Prostate gland (tissue), 2 donors: ENCODE measurements at regions not wholly inside any gene's neighbourhood (a gene's known extent, or its start where the extent isn't known, plus 50 kb on each side); places are given as distances from the start of the nearest gene placed in this dataset.

ENCODE experiments used
- POLR2A ChIP-seq: fragments of 450-650 bp; IDR thresholded peaks from one replicate; pipeline ENCODE4 v1.6.1; 2016; ENCODE audit warnings: antibody characterized with exemption, mild to moderate bottlenecking
- TF ChIP-seq, protein P1 (sequence below), 4 experiments: fragments of 200-600 bp in 2 of 4; fragments of 450-650 bp in 2 of 4; sonication (generic) in 2 of 4; IDR thresholded peaks; 1 replicate in 3 of 4; 2 replicates in 1 of 4; pipeline ENCODE4 v1.5.1; 2016 to 2019; ENCODE audit warnings: antibody characterized with exemption in 4 of 4, mild to moderate bottlenecking in 2 of 4, moderate library complexity in 2 of 4

DNA sequence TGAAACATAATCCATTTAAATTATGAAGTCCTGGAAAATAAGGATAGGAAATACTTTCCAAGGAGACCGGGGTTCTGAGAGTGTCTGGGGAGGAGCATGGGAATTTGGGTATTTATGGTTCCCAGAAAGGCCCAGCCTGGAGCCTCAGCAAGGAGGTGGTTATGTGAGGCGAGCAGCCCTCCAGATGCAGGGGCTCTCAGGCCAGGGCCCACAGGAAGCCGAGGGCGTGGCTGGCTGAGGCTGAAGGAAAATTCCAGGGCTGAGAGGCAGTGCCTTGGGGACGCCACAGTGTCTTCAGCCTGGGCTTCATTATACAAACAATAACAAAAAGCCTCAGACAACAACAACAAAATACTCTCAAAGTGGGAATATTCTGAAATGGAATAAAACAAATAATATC is 86.9 kb upstream of the SERPINE2 start:
- TF ChIP-seq, protein P1, sequence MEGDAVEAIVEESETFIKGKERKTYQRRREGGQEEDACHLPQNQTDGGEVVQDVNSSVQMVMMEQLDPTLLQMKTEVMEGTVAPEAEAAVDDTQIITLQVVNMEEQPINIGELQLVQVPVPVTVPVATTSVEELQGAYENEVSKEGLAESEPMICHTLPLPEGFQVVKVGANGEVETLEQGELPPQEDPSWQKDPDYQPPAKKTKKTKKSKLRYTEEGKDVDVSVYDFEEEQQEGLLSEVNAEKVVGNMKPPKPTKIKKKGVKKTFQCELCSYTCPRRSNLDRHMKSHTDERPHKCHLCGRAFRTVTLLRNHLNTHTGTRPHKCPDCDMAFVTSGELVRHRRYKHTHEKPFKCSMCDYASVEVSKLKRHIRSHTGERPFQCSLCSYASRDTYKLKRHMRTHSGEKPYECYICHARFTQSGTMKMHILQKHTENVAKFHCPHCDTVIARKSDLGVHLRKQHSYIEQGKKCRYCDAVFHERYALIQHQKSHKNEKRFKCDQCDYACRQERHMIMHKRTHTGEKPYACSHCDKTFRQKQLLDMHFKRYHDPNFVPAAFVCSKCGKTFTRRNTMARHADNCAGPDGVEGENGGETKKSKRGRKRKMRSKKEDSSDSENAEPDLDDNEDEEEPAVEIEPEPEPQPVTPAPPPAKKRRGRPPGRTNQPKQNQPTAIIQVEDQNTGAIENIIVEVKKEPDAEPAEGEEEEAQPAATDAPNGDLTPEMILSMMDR (IDR thresholded peaks at IDR 0.05), result no peak
- TF ChIP-seq POLR2A, result no peak
